Osteocyte (in vitro differentiated cells): ENCODE measurements at regions not wholly inside any gene's neighbourhood (a gene's known extent, or its start where the extent isn't known, plus 50 kb on each side); places are given as distances from the start of the nearest gene placed in this dataset.

Experiments
- DNase-seq: peaks from one replicate; pipeline ENCODE4 v3.0.0; 2021; ENCODE audit warnings: mixed read lengths; ENCODE audit not compliant: unreplicated experiment; ENCODE audit errors: extremely low spot score
- H3K27ac Mint-ChIP-seq: one replicate; pipeline ENCODE4 v1.8.0; 2021; ENCODE audit warnings: mild to moderate bottlenecking, mixed read lengths; ENCODE audit not compliant: unreplicated experiment
- H3K27me3 Mint-ChIP-seq: one replicate; pipeline ENCODE4 v1.8.0; 2021; ENCODE audit warnings: mixed read lengths; ENCODE audit not compliant: unreplicated experiment
- H3K36me3 Mint-ChIP-seq: one replicate; pipeline ENCODE4 v1.8.0; 2021; ENCODE audit warnings: mixed read lengths; ENCODE audit not compliant: unreplicated experiment
- H3K4me1 Mint-ChIP-seq: one replicate; pipeline ENCODE4 v1.8.0; 2021; ENCODE audit warnings: mixed read lengths; ENCODE audit not compliant: unreplicated experiment
- H3K4me3 Mint-ChIP-seq: one replicate; pipeline ENCODE4 v1.8.0; 2021; ENCODE audit warnings: mild to moderate bottlenecking, moderate library complexity, mixed read lengths; ENCODE audit not compliant: unreplicated experiment
- H3K9me3 Mint-ChIP-seq: one replicate; pipeline ENCODE4 v1.8.0; 2021; ENCODE audit warnings: mixed read lengths; ENCODE audit not compliant: unreplicated experiment
- CTCF ChIP-seq: fragments of 200-600 bp; sonication (generic); IDR thresholded peaks from 2 replicates; pipeline ENCODE4 v1.5.0; 2021; ENCODE audit warnings: antibody characterized with exemption, mild to moderate bottlenecking, moderate library complexity

DNA sequence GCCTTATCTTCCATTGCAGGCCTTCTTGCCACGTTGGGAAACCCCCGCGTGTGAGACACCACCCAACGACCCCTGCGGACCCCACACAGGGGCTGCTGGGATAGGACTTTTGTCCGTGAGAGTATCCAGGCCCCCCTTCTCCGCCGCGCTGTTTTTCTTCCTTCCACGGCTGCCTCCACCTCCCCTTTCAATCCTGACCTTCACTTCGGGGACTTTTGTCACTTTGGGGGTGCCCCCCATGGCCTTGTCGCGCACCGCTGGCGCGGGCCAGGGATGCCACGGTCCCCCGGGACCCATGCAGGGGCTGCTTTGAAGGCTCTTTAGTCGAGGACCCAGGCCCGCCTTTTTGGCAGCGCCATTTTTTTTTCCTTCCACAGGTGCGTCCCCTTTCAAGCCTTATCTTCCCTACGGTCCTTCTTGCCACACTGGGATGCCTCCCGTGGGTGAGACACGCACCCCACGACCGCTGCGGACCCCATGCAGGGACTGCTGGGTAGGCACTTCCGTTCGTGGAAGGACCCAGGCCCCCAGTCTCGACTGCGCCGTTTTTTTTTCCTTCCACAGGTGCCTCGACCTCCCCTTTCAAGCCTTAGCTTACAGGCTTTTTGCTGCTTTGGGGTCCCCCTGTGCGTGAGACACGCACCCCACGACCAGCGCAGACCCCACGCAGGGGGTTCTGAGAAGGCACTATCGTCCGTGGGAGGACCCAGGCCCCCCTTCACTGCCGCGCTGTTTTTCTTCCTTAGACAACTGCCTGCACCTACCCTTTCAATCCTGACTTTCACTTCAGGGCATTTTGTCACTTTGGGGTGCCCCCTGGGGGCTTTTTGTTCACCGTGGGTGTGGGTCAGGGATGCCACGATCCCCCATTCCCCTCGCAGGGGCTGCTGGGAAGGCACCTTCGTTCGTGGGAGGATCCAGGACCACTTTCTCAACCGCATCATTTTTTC, 267.4 kb downstream of the ALG10 start:
- no peak for TF ChIP-seq CTCF
- H3K27me3 Mint-ChIP-seq = no peaks in the 10 kb centered on the region
- H3K27ac Mint-ChIP-seq = no peak overlapping the region
- no peak overlapping the region for H3K4me3 Mint-ChIP-seq
- H3K9me3 Mint-ChIP-seq = peaks cover 44% of the 10 kb centered on the region
- peak; percentile 83 for DNase-seq
- H3K36me3 Mint-ChIP-seq = no peaks in the 10 kb centered on the region
- no peaks in the 10 kb centered on the region for H3K4me1 Mint-ChIP-seq

- no peak overlapping the region for H3K27ac Mint-ChIP-seq
- no peaks in the 10 kb centered on the region for H3K36me3 Mint-ChIP-seq
- DNase-seq = peak; percentile 80
- H3K9me3 Mint-ChIP-seq = peaks cover 45% of the 10 kb centered on the region
- no peak for TF ChIP-seq CTCF
- H3K4me1 Mint-ChIP-seq = no peaks in the 10 kb centered on the region
- H3K27me3 Mint-ChIP-seq = no peaks in the 10 kb centered on the region
- no peak overlapping the region for H3K4me3 Mint-ChIP-seq
Measured at GRCh38 chr12:34290381-34290995, 268.2 kb downstream of the ALG10 start.

DNA sequence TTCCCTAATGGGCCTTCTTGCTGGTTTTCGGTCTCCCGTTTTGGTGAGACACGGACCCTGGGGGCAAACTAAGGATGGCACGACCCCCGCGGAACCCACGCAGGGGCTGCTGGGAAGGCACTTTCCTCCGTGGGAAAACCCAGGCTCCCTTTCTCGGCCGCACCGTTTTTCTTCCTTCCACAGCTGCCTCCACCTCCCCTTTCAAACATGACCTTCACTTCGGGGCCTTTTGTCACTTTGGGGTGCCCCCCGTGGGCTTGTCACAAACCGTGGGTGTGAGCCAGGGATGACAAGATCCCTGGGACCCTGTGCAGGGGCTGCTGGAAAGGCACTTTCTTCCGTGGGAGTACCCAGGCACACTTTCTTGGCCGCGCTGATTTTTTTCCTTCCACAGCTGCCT, 268.7 kb downstream of the ALG10 start:
- DNase-seq = no peak
- H3K9me3 Mint-ChIP-seq = peaks cover 42% of the 10 kb centered on the region
- H3K27me3 Mint-ChIP-seq = no peaks in the 10 kb centered on the region
- H3K27ac Mint-ChIP-seq = no peak overlapping the region
- no peaks in the 10 kb centered on the region for H3K36me3 Mint-ChIP-seq
- no peak overlapping the region for H3K4me3 Mint-ChIP-seq
- TF ChIP-seq CTCF = no peak
- no peaks in the 10 kb centered on the region for H3K4me1 Mint-ChIP-seq

DNA sequence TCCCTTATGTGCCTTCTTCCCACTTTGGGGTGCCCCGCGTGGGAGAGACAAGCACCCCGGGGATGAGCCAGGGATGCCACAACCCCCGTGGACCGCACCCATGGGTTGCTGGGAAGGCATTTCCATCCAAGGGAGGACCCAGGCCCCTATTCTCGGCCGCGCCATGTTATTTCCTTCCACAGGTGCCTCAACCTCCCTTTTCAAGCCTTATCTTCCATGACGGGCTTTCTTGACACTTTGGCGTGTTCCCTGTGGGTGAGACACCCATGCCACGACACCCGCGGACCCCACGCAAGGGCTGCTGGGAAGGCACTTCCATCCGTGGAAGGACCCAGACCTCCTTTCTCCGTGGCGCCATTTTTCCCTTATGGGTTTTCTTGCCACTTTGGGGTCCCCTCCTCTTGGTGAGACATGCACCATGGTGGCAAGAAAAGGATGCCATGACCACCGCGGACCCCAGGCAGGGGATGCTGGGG, 269.2 kb downstream of the ALG10 start:
- no peaks in the 10 kb centered on the region for H3K4me1 Mint-ChIP-seq
- no peak for TF ChIP-seq CTCF
- no peaks in the 10 kb centered on the region for H3K27me3 Mint-ChIP-seq
- no peak overlapping the region for H3K27ac Mint-ChIP-seq
- no peaks in the 10 kb centered on the region for H3K36me3 Mint-ChIP-seq
- peaks cover 40% of the 10 kb centered on the region for H3K9me3 Mint-ChIP-seq
- H3K4me3 Mint-ChIP-seq = no peak overlapping the region
- DNase-seq = peak; percentile 78
